ENCODE measurements at regions not wholly inside any gene's neighbourhood (a gene's known extent, or its start where the extent isn't known, plus 50 kb on each side); places are given as distances from the start of the nearest gene placed in this dataset.

- TF ChIP-seq, protein P1, sequence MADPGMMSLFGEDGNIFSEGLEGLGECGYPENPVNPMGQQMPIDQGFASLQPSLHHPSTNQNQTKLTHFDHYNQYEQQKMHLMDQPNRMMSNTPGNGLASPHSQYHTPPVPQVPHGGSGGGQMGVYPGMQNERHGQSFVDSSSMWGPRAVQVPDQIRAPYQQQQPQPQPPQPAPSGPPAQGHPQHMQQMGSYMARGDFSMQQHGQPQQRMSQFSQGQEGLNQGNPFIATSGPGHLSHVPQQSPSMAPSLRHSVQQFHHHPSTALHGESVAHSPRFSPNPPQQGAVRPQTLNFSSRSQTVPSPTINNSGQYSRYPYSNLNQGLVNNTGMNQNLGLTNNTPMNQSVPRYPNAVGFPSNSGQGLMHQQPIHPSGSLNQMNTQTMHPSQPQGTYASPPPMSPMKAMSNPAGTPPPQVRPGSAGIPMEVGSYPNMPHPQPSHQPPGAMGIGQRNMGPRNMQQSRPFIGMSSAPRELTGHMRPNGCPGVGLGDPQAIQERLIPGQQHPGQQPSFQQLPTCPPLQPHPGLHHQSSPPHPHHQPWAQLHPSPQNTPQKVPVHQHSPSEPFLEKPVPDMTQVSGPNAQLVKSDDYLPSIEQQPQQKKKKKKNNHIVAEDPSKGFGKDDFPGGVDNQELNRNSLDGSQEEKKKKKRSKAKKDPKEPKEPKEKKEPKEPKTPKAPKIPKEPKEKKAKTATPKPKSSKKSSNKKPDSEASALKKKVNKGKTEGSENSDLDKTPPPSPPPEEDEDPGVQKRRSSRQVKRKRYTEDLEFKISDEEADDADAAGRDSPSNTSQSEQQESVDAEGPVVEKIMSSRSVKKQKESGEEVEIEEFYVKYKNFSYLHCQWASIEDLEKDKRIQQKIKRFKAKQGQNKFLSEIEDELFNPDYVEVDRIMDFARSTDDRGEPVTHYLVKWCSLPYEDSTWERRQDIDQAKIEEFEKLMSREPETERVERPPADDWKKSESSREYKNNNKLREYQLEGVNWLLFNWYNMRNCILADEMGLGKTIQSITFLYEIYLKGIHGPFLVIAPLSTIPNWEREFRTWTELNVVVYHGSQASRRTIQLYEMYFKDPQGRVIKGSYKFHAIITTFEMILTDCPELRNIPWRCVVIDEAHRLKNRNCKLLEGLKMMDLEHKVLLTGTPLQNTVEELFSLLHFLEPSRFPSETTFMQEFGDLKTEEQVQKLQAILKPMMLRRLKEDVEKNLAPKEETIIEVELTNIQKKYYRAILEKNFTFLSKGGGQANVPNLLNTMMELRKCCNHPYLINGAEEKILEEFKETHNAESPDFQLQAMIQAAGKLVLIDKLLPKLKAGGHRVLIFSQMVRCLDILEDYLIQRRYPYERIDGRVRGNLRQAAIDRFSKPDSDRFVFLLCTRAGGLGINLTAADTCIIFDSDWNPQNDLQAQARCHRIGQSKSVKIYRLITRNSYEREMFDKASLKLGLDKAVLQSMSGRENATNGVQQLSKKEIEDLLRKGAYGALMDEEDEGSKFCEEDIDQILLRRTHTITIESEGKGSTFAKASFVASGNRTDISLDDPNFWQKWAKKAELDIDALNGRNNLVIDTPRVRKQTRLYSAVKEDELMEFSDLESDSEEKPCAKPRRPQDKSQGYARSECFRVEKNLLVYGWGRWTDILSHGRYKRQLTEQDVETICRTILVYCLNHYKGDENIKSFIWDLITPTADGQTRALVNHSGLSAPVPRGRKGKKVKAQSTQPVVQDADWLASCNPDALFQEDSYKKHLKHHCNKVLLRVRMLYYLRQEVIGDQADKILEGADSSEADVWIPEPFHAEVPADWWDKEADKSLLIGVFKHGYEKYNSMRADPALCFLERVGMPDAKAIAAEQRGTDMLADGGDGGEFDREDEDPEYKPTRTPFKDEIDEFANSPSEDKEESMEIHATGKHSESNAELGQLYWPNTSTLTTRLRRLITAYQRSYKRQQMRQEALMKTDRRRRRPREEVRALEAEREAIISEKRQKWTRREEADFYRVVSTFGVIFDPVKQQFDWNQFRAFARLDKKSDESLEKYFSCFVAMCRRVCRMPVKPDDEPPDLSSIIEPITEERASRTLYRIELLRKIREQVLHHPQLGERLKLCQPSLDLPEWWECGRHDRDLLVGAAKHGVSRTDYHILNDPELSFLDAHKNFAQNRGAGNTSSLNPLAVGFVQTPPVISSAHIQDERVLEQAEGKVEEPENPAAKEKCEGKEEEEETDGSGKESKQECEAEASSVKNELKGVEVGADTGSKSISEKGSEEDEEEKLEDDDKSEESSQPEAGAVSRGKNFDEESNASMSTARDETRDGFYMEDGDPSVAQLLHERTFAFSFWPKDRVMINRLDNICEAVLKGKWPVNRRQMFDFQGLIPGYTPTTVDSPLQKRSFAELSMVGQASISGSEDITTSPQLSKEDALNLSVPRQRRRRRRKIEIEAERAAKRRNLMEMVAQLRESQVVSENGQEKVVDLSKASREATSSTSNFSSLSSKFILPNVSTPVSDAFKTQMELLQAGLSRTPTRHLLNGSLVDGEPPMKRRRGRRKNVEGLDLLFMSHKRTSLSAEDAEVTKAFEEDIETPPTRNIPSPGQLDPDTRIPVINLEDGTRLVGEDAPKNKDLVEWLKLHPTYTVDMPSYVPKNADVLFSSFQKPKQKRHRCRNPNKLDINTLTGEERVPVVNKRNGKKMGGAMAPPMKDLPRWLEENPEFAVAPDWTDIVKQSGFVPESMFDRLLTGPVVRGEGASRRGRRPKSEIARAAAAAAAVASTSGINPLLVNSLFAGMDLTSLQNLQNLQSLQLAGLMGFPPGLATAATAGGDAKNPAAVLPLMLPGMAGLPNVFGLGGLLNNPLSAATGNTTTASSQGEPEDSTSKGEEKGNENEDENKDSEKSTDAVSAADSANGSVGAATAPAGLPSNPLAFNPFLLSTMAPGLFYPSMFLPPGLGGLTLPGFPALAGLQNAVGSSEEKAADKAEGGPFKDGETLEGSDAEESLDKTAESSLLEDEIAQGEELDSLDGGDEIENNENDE (IDR thresholded peaks at IDR 0.05; ENCODE audit: insufficient replicate concordance, low read length), result no peak
Measured at GRCh38 chr6:134674562-134674961, 275.3 kb downstream of the ALDH8A1 start (continued).
